Neural crest cell (in vitro differentiated cells): ENCODE measurements at regions not wholly inside any gene's neighbourhood (a gene's known extent, or its start where the extent isn't known, plus 50 kb on each side); places are given as distances from the start of the nearest gene placed in this dataset.

Experiments used
- DNase-seq: peaks from one replicate; pipeline ENCODE4 v3.0.0; 2021; ENCODE audit warnings: low read depth, mixed read lengths, low spot score
- H3K27ac Mint-ChIP-seq: one replicate; pipeline ENCODE4 v1.8.0; 2021; ENCODE audit warnings: mild to moderate bottlenecking, mixed read lengths; ENCODE audit not compliant: unreplicated experiment
- H3K27me3 Mint-ChIP-seq: 2 replicates; pipeline ENCODE4 v1.8.0; 2021; ENCODE audit warnings: low read depth, mild to moderate bottlenecking, mixed read lengths
- H3K36me3 Mint-ChIP-seq: 2 replicates; pipeline ENCODE4 v1.8.0; 2021; ENCODE audit warnings: low read depth, mild to moderate bottlenecking, mixed read lengths
- H3K4me1 Mint-ChIP-seq: 2 replicates; pipeline ENCODE4 v1.8.0; 2021; ENCODE audit warnings: mixed read lengths
- H3K4me3 Mint-ChIP-seq: one replicate; pipeline ENCODE4 v1.8.0; 2021; ENCODE audit warnings: mild to moderate bottlenecking, mixed read lengths
- H3K9me3 Mint-ChIP-seq: 2 replicates; pipeline ENCODE4 v1.8.0; 2021; ENCODE audit warnings: mixed read lengths
- CTCF ChIP-seq: fragments of 200-600 bp; sonication (generic); conservative IDR thresholded peaks from 2 replicates; pipeline ENCODE4 v1.5.0; 2021; ENCODE audit warnings: antibody characterized with exemption, mild to moderate bottlenecking

GRCh38 chr14:26332966-26333365 lies 264.9 kb downstream of the NOVA1 start:
- DNase-seq = no peak
- Mint-ChIP-seq H3K9me3 (no peaks in the 10 kb centered on the region), H3K36me3 (no peaks in the 10 kb centered on the region), H3K27ac (no peak overlapping the region), H3K4me3 (no peak overlapping the region), H3K27me3 (no peaks in the 10 kb centered on the region), H3K4me1 (no peaks in the 10 kb centered on the region)
- TF ChIP-seq CTCF = no peak

- no peak for DNase-seq
- no peaks in the 10 kb centered on the region for H3K4me1 Mint-ChIP-seq
- H3K4me3 Mint-ChIP-seq = no peak overlapping the region
- no peak for TF ChIP-seq CTCF
- H3K9me3 Mint-ChIP-seq = no peaks in the 10 kb centered on the region
- H3K27me3 Mint-ChIP-seq = no peaks in the 10 kb centered on the region
- H3K36me3 Mint-ChIP-seq = no peaks in the 10 kb centered on the region
- H3K27ac Mint-ChIP-seq = no peak overlapping the region
Measured at GRCh38 chr14:26330982-26331381, 266.9 kb downstream of the NOVA1 start.

- TF ChIP-seq CTCF = no peak
- DNase-seq = no peak
- peaks cover 8% of the 10 kb centered on the region for H3K4me1 Mint-ChIP-seq
- H3K27ac Mint-ChIP-seq = no peak overlapping the region
- H3K4me3 Mint-ChIP-seq = no peak overlapping the region
- H3K27me3 Mint-ChIP-seq = peaks cover 3% of the 10 kb centered on the region
- no peaks in the 10 kb centered on the region for H3K36me3 Mint-ChIP-seq
- H3K9me3 Mint-ChIP-seq = no peaks in the 10 kb centered on the region
Measured at GRCh38 chr14:26328791-26329190, 269.0 kb downstream of the NOVA1 start.

- no peak for TF ChIP-seq CTCF
- Mint-ChIP-seq H3K4me1 (peaks cover 14% of the 10 kb centered on the region), H3K9me3 (no peaks in the 10 kb centered on the region), H3K27me3 (peaks cover 5% of the 10 kb centered on the region), H3K36me3 (no peaks in the 10 kb centered on the region), H3K4me3 (peak overlapping the region; percentile 32), H3K27ac (peak overlapping the region; percentile 46)
- no peak for DNase-seq
Measured at GRCh38 chr14:26323869-26324268, 274.0 kb downstream of the NOVA1 start.

- no peak for TF ChIP-seq CTCF
- DNase-seq = no peak
- no peaks in the 10 kb centered on the region for H3K9me3 Mint-ChIP-seq
- no peaks in the 10 kb centered on the region for H3K36me3 Mint-ChIP-seq
- peaks cover 5% of the 10 kb centered on the region for H3K27me3 Mint-ChIP-seq
- no peak overlapping the region for H3K27ac Mint-ChIP-seq
- no peak overlapping the region for H3K4me3 Mint-ChIP-seq
- H3K4me1 Mint-ChIP-seq = peaks cover 14% of the 10 kb centered on the region
Measured at GRCh38 chr14:26320886-26321285, 276.9 kb downstream of the NOVA1 start.
